K562 (cell line): ENCODE measurements at regions not wholly inside any gene's neighbourhood (a gene's known extent, or its start where the extent isn't known, plus 50 kb on each side); places are given as distances from the start of the nearest gene placed in this dataset.

Experiments
- SIN3B ChIP-seq: fragments of 450-650 bp; IDR thresholded peaks from 2 replicates; pipeline ENCODE4 v1.6.1; 2017; ENCODE audit warnings: low read depth, mild to moderate bottlenecking, moderate library complexity
- ZBTB8A ChIP-seq: fragments of 450-650 bp; IDR thresholded peaks from 2 replicates; pipeline ENCODE4 v1.6.1; 2018; ENCODE audit warnings: mild to moderate bottlenecking, moderate library complexity; ENCODE audit not compliant: partially characterized antibody
- ZNF143 ChIP-seq: sonication (generic); formaldehyde crosslinking; IDR thresholded peaks from 2 replicates; pipeline ENCODE4 v1.9.0; 2022; ENCODE audit warnings: mild to moderate bottlenecking, missing genetic modification reagents
- TF ChIP-seq, protein P1 (sequence below), 2 experiments: fragments of 450-650 bp; formaldehyde crosslinking in 1 of 2; IDR thresholded peaks; 2 replicates each; pipeline versions ENCODE4 v1.4.0 to v1.6.1; 2014 to 2020; ENCODE audit warnings: mild to moderate bottlenecking in 2 of 2, borderline replicate concordance in 1 of 2, low read depth in 1 of 2
- TF ChIP-seq, protein P2 (sequence below): fragments of 450-650 bp; formaldehyde crosslinking; IDR thresholded peaks from 2 replicates; pipeline ENCODE4 v1.4.0; 2020; ENCODE audit warnings: mild to moderate bottlenecking, mixed read lengths

DNA sequence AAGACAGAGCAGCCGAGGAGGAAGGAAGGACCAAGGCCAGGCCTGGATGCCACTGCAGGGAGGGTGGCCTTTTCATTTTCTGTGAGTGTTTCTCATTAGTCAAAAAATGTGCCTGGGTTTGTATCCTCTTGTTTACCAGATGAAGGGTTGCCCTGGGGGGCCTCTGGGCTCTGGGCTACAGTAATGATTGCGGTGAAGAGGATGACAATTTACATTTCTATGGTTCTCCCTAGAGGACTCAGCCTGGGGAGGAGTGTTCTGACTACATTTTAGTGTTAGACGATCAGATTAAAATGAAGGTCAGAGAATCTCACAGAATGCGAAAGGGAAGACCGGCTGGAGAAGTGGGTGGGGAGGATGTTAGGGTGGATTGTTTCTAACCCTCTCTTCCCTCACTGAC is 108.0 kb upstream of the KMT2C start (continued):
- TF ChIP-seq, protein P1, sequence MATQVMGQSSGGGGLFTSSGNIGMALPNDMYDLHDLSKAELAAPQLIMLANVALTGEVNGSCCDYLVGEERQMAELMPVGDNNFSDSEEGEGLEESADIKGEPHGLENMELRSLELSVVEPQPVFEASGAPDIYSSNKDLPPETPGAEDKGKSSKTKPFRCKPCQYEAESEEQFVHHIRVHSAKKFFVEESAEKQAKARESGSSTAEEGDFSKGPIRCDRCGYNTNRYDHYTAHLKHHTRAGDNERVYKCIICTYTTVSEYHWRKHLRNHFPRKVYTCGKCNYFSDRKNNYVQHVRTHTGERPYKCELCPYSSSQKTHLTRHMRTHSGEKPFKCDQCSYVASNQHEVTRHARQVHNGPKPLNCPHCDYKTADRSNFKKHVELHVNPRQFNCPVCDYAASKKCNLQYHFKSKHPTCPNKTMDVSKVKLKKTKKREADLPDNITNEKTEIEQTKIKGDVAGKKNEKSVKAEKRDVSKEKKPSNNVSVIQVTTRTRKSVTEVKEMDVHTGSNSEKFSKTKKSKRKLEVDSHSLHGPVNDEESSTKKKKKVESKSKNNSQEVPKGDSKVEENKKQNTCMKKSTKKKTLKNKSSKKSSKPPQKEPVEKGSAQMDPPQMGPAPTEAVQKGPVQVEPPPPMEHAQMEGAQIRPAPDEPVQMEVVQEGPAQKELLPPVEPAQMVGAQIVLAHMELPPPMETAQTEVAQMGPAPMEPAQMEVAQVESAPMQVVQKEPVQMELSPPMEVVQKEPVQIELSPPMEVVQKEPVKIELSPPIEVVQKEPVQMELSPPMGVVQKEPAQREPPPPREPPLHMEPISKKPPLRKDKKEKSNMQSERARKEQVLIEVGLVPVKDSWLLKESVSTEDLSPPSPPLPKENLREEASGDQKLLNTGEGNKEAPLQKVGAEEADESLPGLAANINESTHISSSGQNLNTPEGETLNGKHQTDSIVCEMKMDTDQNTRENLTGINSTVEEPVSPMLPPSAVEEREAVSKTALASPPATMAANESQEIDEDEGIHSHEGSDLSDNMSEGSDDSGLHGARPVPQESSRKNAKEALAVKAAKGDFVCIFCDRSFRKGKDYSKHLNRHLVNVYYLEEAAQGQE (IDR thresholded peaks at IDR 0.05; ENCODE audit: borderline replicate concordance): no peak
- TF ChIP-seq, protein P1 (CRISPR knock-in tag; IDR thresholded peaks at IDR 0.05; ENCODE audit: low read depth): no peak
- TF ChIP-seq SIN3B (no peak), ZBTB8A (no peak), ZNF143 (CRISPR knock-in tag) (no peak)
- TF ChIP-seq, protein P2, sequence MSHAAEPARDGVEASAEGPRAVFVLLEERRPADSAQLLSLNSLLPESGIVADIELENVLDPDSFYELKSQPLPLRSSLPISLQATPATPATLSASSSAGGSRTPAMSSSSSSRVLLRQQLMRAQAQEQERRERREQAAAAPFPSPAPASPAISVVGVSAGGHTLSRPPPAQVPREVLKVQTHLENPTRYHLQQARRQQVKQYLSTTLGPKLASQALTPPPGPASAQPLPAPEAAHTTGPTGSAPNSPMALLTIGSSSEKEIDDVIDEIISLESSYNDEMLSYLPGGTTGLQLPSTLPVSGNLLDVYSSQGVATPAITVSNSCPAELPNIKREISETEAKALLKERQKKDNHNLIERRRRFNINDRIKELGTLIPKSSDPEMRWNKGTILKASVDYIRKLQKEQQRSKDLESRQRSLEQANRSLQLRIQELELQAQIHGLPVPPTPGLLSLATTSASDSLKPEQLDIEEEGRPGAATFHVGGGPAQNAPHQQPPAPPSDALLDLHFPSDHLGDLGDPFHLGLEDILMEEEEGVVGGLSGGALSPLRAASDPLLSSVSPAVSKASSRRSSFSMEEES: no peak
- TF ChIP-seq, all 486 proteins: peak for 0
